ENCODE measurements at regions not wholly inside any gene's neighbourhood (a gene's known extent, or its start where the extent isn't known, plus 50 kb on each side); places are given as distances from the start of the nearest gene placed in this dataset.

DNA sequence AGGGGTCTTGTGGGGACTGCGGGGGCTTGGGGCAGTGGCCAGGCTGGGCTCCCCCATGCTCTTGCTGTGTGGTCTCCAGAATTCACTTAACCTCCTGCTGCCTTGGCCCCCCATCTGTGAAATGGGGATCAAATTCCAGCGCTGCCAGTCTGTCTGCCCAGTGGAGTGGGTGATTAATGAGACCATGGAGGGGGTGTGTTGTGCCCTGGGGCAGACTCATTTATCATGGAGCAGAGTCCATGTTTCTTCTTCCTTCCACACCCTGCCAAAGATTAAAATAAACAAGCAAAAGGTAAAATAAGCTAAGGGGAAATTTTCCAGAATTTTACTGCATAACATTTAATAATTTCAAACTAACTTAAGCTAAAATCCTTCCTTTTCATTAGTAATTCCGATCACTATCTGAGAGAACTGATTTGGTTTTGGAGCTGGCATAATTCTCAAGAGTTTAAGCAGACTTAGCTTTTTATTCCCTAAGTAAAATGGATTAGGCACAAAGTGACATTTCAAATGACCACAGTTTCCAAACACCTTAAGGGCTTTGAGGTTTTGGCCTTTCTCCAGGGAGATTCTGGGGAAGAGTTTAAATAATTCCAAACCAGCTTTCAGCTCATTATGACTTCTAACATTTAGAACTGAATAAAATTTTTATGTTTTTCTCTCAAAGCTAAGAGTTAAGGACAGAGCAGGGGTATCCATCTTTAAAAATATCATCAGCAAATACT is 211.9 kb downstream of the CXCL12 start:
- TF ChIP-seq, protein P1, sequence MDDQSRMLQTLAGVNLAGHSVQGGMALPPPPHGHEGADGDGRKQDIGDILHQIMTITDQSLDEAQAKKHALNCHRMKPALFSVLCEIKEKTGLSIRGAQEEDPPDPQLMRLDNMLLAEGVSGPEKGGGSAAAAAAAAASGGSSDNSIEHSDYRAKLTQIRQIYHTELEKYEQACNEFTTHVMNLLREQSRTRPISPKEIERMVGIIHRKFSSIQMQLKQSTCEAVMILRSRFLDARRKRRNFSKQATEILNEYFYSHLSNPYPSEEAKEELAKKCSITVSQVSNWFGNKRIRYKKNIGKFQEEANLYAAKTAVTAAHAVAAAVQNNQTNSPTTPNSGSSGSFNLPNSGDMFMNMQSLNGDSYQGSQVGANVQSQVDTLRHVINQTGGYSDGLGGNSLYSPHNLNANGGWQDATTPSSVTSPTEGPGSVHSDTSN (IDR thresholded peaks at IDR 0.05) = no peak
- TF ChIP-seq CHD2 (IDR thresholded peaks at IDR 0.05; ENCODE audit: low read length, partially characterized antibody) (no peak), GATA2 (CRISPR knock-in tag; IDR thresholded peaks at IDR 0.05) (no peak), SIN3A (IDR thresholded peaks at IDR 0.05; ENCODE audit: borderline replicate concordance, low read depth, low read length) (no peak), MAX (IDR thresholded peaks at IDR 0.05; ENCODE audit: low read depth) (no peak), EP300 (IDR thresholded peaks at IDR 0.05; ENCODE audit: borderline replicate concordance in 1 of 2, low read depth in 1 of 2, low read length in 1 of 2) (no peak), NRF1 (IDR thresholded peaks at IDR 0.05; ENCODE audit: low read depth, low read length) (no peak), RCOR1 (IDR thresholded peaks at IDR 0.05; ENCODE audit: low read length) (no peak), RFX5 (IDR thresholded peaks at IDR 0.05; ENCODE audit: low read length) (no peak), RAD21 (IDR thresholded peaks at IDR 0.05; ENCODE audit: low read length) (no peak), JUND (IDR thresholded peaks at IDR 0.05) (no peak), RXRA (IDR thresholded peaks at IDR 0.05; ENCODE audit: borderline replicate concordance, low read depth) (no peak)
- TF ChIP-seq, protein P2, sequence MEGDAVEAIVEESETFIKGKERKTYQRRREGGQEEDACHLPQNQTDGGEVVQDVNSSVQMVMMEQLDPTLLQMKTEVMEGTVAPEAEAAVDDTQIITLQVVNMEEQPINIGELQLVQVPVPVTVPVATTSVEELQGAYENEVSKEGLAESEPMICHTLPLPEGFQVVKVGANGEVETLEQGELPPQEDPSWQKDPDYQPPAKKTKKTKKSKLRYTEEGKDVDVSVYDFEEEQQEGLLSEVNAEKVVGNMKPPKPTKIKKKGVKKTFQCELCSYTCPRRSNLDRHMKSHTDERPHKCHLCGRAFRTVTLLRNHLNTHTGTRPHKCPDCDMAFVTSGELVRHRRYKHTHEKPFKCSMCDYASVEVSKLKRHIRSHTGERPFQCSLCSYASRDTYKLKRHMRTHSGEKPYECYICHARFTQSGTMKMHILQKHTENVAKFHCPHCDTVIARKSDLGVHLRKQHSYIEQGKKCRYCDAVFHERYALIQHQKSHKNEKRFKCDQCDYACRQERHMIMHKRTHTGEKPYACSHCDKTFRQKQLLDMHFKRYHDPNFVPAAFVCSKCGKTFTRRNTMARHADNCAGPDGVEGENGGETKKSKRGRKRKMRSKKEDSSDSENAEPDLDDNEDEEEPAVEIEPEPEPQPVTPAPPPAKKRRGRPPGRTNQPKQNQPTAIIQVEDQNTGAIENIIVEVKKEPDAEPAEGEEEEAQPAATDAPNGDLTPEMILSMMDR (IDR thresholded peaks at IDR 0.05) = no peak
- TF ChIP-seq, protein P3, sequence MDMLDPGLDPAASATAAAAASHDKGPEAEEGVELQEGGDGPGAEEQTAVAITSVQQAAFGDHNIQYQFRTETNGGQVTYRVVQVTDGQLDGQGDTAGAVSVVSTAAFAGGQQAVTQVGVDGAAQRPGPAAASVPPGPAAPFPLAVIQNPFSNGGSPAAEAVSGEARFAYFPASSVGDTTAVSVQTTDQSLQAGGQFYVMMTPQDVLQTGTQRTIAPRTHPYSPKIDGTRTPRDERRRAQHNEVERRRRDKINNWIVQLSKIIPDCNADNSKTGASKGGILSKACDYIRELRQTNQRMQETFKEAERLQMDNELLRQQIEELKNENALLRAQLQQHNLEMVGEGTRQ (IDR thresholded peaks at IDR 0.05; ENCODE audit: borderline replicate concordance, low read depth, low read length) = no peak
